ENCODE measurements at regions not wholly inside any gene's neighbourhood (a gene's known extent, or its start where the extent isn't known, plus 50 kb on each side); places are given as distances from the start of the nearest gene placed in this dataset.

DNA sequence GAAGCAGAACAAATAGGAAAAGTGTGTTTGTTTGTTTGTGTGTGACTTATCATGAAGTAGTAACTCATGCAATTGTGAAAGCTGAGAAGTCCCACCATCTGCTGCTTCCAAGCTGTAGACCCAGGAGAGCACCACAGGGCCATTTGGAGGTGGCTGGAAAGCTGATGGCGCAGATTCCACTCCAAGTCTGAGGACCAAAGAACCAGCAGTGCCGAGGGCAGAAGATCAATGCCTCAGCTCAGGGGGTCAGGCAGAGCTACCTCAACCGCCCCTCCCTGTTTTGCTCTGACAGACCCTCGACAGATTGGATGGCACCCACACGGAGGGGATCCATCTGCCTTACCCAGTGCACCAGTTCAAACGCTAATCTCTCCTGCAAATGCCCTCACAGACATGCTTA lies 896.2 kb downstream of the BRD1 start:
- Mint-ChIP-seq H3K9me3 (peaks cover 7% of the 10 kb centered on the region), H3K27ac (no peak overlapping the region), H3K4me1 (no peaks in the 10 kb centered on the region), H3K36me3 (ENCODE audit: low read depth) (no peaks in the 10 kb centered on the region), H3K4me3 (no peak overlapping the region), H3K27me3 (no peaks in the 10 kb centered on the region)
- DNase-seq = no peak
- ChIA-PET POLR2A (interaction anchor here (0.6 kb wide), 1 partner anchor 23 kb away, joined by 3 read pairs; no protein-coding TSS in a partner anchor), CTCF (no interaction called here)

DNA sequence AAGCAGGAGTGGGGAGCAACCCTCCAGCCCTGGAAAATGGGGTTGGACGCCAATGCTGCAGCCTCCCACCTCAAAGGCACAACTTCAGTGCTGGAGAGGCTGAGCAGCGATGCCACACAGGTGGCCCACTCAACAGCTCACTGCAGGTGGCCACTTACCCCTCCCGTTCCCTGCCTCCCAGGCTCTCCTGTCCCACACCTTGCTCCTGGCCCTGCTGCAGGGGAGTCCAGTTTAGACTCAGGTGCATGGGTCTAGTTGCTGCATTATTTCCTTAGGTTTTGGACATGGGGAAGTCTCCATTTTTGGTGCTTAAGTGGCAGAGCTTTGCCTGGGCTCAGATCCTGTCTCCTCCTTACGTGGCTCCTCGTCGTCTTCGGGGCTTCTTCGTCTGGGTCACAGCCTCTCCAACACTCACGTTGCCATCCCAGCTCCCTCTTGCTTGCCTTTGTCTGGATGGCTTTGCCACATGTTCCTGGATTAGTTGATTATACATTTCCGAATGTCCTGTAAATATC lies 898.3 kb downstream of the BRD1 start:
- CTCF ChIA-PET = no interaction called here
- DNase-seq = no peak
- no peaks in the 10 kb centered on the region for H3K27me3 Mint-ChIP-seq
- H3K9me3 Mint-ChIP-seq = peaks cover 2% of the 10 kb centered on the region
- H3K27ac Mint-ChIP-seq = no peak overlapping the region
- H3K4me1 Mint-ChIP-seq = no peaks in the 10 kb centered on the region
- H3K4me3 Mint-ChIP-seq = no peak overlapping the region
- no peaks in the 10 kb centered on the region for H3K36me3 Mint-ChIP-seq (ENCODE audit: low read depth)
- POLR2A ChIA-PET = no interaction called here

DNA sequence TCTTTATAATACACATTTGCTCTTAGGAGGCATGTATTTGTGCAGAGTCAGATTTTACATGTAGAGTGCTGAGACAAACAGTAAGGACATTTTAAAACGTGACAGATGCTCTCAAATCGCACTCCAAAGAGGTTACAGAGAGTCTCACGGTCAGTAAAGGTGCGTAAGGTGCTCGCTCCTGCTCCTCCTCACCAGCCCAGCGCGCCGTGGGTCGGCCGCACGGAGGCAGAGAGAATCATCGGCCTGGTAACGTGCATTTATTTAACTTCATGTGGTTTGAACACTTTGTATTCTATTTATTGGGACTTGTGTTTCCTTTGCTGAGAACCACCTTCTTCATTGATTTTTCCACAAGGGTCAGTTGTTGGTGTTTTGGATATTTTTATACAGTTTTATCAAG lies 900.1 kb downstream of the BRD1 start:
- H3K27ac Mint-ChIP-seq = no peak overlapping the region
- H3K36me3 Mint-ChIP-seq (ENCODE audit: low read depth) = no peaks in the 10 kb centered on the region
- H3K9me3 Mint-ChIP-seq = no peaks in the 10 kb centered on the region
- H3K27me3 Mint-ChIP-seq = no peaks in the 10 kb centered on the region
- H3K4me1 Mint-ChIP-seq = no peaks in the 10 kb centered on the region
- H3K4me3 Mint-ChIP-seq = no peak overlapping the region
- DNase-seq = no peak
- ChIA-PET CTCF (no interaction called here), POLR2A (no interaction called here)

DNA sequence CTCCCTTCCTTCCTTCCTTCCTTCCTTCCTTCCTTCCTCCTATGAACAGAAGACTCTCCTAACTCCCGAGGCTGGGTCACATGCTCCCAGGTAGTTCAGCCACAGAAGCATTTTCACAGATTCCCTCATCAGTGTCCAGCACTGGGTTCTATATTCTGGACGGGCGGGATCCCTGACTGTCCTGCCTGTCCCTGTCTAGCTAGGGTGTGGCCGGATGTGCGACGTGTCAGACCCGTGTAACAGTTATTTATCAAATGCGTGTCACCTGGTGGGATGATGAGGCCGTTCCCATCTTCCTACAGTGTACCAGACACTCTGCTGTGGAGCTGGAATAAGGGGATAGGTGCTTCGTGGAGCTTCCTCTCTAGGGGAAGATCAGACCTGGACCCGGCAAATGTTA lies 901.0 kb downstream of the BRD1 start:
- H3K4me3 Mint-ChIP-seq = no peak overlapping the region
- ChIA-PET POLR2A (no interaction called here), CTCF (no interaction called here)
- no peaks in the 10 kb centered on the region for H3K4me1 Mint-ChIP-seq
- H3K9me3 Mint-ChIP-seq = no peaks in the 10 kb centered on the region
- H3K36me3 Mint-ChIP-seq (ENCODE audit: low read depth) = no peaks in the 10 kb centered on the region
- H3K27me3 Mint-ChIP-seq = no peaks in the 10 kb centered on the region
- no peak for DNase-seq
- H3K27ac Mint-ChIP-seq = no peak overlapping the region

DNA sequence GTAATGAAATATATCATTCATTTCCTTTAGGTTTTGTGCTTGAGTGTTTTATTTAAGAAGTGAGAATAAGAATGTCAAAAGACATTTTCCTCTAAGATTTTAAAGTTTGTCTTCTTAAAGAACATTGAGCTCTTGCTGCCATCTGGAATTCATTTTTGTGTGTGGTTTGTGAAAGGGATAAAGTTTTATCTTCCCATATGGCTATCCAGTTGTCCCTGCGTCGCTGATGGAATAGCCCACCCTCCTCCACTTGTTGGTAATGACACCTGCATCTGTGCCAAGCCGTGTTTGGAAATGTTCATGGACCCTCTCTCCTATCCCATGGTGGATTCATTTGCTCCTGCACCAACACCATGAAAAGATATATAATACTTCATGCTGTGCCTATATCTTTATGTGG lies 901.5 kb downstream of the BRD1 start:
- ChIA-PET POLR2A (no interaction called here), CTCF (no interaction called here)
- H3K36me3 Mint-ChIP-seq (ENCODE audit: low read depth) = no peaks in the 10 kb centered on the region
- no peaks in the 10 kb centered on the region for H3K4me1 Mint-ChIP-seq
- H3K4me3 Mint-ChIP-seq = no peak overlapping the region
- no peak for DNase-seq
- H3K27me3 Mint-ChIP-seq = no peaks in the 10 kb centered on the region
- no peak overlapping the region for H3K27ac Mint-ChIP-seq
- no peaks in the 10 kb centered on the region for H3K9me3 Mint-ChIP-seq

DNA sequence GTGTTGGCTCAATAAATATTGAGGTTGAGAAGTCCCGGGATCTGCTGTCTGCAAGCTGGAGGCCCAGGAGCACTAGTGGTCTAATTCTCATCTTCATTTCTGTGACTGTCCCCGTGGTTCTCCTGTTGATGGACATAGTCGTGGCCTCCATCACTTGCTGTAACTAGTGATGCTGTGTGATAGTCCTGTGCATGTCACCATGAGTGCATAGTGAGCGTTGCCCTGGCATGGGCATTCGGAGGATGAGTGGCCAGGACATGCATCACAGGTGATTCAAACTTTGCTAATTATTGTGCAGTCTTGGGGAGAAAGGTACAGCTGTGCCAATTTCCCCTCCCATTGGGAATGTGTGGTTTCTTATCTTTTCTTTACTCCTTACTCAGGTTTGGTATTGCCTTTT lies 902.2 kb downstream of the BRD1 start:
- no peak overlapping the region for H3K27ac Mint-ChIP-seq
- no peak overlapping the region for H3K4me3 Mint-ChIP-seq
- ChIA-PET CTCF (no interaction called here), POLR2A (no interaction called here)
- H3K9me3 Mint-ChIP-seq = no peaks in the 10 kb centered on the region
- no peaks in the 10 kb centered on the region for H3K27me3 Mint-ChIP-seq
- no peak for DNase-seq
- H3K36me3 Mint-ChIP-seq (ENCODE audit: low read depth) = no peaks in the 10 kb centered on the region
- H3K4me1 Mint-ChIP-seq = no peaks in the 10 kb centered on the region

DNA sequence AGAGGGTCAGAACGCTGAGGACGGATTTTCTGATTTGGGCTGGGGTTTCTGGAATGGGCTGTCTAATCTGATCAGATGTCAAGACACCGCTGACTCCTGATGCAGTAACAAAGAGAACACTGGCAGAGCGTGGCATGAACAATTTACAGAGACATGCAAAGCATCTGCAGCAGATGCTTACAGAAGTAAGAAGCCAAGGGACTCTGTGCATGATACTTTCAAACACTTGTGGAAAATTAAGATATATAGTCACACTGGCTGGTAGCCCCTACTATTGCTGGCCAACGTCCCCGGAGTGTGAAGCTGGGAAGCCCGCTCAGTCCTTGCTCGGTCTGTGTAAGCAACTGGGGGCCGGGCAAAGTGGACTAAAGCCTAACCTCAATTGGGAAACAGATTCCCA lies 903.7 kb downstream of the BRD1 start:
- ChIA-PET POLR2A (no interaction called here), CTCF (no interaction called here)
- H3K4me3 Mint-ChIP-seq = no peak overlapping the region
- H3K4me1 Mint-ChIP-seq = no peaks in the 10 kb centered on the region
- no peaks in the 10 kb centered on the region for H3K9me3 Mint-ChIP-seq
- no peaks in the 10 kb centered on the region for H3K27me3 Mint-ChIP-seq
- no peaks in the 10 kb centered on the region for H3K36me3 Mint-ChIP-seq (ENCODE audit: low read depth)
- H3K27ac Mint-ChIP-seq = no peak overlapping the region
- no peak for DNase-seq

DNA sequence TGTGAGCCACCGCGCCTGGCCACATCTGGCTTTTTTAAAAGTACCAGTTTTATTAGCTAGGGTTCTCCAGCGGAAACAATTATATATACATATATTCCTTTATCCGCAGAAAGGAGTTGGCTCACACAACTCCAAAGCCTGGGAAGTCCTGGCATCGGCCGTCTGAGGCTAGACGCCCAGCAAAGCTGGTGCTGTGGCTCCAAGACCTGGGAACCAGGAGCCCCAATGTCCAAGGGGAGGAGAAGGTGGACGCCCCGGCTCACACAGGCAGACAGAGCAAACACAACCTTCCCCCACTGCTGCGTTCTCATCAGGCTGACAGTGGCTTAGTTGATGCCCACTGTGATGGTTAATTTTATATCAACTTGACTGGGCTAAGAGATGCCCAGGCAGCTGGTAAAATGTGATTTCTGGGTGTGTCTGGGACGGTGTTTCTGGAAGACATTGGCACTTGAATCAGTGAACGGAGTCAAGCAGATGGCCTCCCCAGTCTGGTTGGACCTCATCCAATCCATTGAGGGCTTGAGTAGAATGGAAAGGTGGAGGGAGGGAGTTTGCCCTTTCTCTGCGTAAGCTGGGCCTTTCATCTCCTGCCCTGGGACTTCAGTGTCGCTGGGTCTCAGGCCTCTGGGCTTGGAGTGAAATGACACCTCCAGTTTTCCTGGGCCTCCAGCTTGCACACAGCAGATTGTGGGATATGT lies 904.4 kb downstream of the BRD1 start:
- Mint-ChIP-seq H3K36me3 (ENCODE audit: low read depth) (no peaks in the 10 kb centered on the region), H3K27ac (no peak overlapping the region), H3K9me3 (no peaks in the 10 kb centered on the region), H3K27me3 (no peaks in the 10 kb centered on the region), H3K4me1 (no peaks in the 10 kb centered on the region), H3K4me3 (no peak overlapping the region)
- DNase-seq = no peak
- CTCF ChIA-PET = no interaction called here
- POLR2A ChIA-PET = no interaction called here

DNA sequence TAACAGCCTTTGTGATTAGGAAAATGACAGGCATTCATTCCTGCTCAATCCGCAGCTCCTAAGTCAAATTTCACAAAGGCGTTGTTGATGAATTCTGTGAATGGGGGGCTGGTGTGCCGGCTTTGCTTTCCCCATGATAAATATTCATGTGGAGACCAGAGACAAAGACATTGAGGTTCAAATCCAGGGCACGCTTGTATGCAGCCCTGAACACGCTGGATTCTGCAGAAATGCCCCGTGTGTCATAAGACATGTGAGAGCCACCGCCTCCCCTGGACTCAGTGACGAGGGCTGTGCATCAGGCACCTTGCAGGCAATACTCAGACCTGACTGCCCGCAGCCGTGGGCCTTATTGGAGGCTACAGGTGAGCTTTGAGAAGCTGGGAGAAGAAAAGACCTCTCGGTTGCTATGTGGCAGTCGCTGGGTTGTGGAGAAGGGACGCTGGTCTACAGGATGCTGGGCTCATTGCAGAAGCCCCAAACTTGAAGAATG lies 906.2 kb downstream of the BRD1 start:
- Mint-ChIP-seq H3K9me3 (peaks cover 8% of the 10 kb centered on the region), H3K4me3 (no peak overlapping the region), H3K4me1 (no peaks in the 10 kb centered on the region), H3K27me3 (no peaks in the 10 kb centered on the region), H3K36me3 (ENCODE audit: low read depth) (no peaks in the 10 kb centered on the region), H3K27ac (no peak overlapping the region)
- ChIA-PET CTCF (no interaction called here), POLR2A (no interaction called here)
- DNase-seq = no peak

DNA sequence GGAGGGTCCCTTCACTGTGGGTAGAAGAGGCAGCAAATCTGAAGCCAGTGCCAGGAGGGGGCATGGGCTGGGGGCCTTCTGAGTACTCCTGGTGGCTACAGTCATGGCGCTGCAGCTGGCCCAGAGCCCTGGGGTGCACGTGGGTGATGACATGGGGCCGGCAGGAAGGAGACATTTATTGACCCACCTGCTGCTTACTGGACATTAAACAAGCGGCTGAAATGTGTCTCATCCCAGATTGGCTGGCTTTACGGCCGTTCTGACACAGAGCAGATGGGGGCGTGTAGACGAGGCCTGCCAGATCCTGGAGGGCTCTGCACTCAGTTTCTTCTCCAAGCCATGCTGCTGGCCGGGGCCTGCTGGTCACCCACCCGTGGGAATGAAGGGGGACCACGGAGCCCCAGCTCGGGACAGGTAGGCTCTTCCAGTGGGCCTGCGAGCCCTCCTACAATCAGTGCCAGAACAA lies 906.9 kb downstream of the BRD1 start:
- POLR2A ChIA-PET = no interaction called here
- H3K27ac Mint-ChIP-seq = no peak overlapping the region
- CTCF ChIA-PET = no interaction called here
- DNase-seq = no peak
- no peaks in the 10 kb centered on the region for H3K27me3 Mint-ChIP-seq
- H3K9me3 Mint-ChIP-seq = peaks cover 8% of the 10 kb centered on the region
- no peaks in the 10 kb centered on the region for H3K36me3 Mint-ChIP-seq (ENCODE audit: low read depth)
- no peak overlapping the region for H3K4me3 Mint-ChIP-seq
- H3K4me1 Mint-ChIP-seq = no peaks in the 10 kb centered on the region

DNA sequence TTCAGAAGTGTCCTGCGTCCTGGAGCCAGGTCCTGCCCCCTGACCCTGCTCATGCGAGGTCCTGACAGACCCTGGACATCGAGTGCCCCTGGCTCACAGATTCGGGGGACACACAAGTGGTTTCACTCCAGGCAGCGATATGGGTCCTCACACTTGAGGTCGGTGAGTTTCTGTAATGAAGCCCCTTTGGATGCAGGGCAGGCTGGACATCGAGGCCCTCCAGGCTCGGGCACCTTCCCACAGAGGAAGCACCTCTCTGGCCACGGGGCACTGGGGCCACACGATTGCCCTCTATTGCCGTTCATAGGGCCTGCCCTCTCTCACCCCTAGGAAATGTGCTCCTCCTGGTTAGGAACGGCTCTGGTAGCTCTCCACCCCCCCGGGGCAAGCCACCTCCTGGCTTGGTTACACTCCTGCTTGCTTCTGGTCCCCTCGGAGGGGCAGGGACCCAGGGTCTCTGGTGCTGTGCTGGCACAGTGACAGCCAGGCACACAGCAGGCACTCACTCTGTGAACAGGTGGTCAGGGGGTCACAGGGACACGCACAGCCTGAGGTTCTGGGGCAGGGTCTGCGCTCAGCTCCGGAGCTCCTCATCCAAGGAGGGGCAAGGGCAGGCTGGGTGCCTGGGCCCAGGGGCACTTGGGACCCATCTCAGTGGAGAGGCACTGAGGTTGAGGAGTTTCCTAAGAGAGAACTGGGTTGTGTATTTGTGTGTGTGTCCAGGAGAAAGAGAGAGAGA lies 907.7 kb downstream of the BRD1 start:
- no peak for DNase-seq
- H3K9me3 Mint-ChIP-seq = peaks cover 10% of the 10 kb centered on the region
- H3K4me3 Mint-ChIP-seq = no peak overlapping the region
- peaks cover 3% of the 10 kb centered on the region for H3K27me3 Mint-ChIP-seq
- no peaks in the 10 kb centered on the region for H3K4me1 Mint-ChIP-seq
- ChIA-PET POLR2A (no interaction called here), CTCF (no interaction called here)
- H3K27ac Mint-ChIP-seq = no peak overlapping the region
- no peaks in the 10 kb centered on the region for H3K36me3 Mint-ChIP-seq (ENCODE audit: low read depth)

DNA sequence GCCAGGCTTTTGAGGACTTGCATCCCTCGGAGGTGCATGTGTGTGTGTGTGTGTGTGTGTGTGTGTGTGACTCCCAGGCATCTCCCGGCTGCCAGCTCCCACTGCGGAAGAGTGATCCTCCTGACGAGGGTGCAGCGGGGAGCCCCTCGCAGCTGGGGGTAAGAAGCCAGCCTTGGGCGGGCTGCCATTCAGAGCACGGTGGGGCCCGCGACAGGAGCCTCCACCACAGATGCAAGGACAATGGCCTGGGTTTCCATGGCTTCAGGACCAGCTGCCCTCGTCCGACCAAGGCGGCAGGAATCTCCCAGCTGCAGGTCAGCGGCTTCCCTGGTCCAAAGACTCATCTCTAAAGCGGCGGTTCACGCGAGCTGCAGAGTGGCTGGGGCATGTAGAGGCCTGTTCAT lies 908.5 kb downstream of the BRD1 start:
- ChIA-PET CTCF (no interaction called here), POLR2A (no interaction called here)
- H3K27ac Mint-ChIP-seq = no peak overlapping the region
- H3K4me3 Mint-ChIP-seq = no peak overlapping the region
- H3K4me1 Mint-ChIP-seq = no peaks in the 10 kb centered on the region
- no peak for DNase-seq
- no peaks in the 10 kb centered on the region for H3K36me3 Mint-ChIP-seq (ENCODE audit: low read depth)
- H3K9me3 Mint-ChIP-seq = peaks cover 10% of the 10 kb centered on the region
- peaks cover 3% of the 10 kb centered on the region for H3K27me3 Mint-ChIP-seq

DNA sequence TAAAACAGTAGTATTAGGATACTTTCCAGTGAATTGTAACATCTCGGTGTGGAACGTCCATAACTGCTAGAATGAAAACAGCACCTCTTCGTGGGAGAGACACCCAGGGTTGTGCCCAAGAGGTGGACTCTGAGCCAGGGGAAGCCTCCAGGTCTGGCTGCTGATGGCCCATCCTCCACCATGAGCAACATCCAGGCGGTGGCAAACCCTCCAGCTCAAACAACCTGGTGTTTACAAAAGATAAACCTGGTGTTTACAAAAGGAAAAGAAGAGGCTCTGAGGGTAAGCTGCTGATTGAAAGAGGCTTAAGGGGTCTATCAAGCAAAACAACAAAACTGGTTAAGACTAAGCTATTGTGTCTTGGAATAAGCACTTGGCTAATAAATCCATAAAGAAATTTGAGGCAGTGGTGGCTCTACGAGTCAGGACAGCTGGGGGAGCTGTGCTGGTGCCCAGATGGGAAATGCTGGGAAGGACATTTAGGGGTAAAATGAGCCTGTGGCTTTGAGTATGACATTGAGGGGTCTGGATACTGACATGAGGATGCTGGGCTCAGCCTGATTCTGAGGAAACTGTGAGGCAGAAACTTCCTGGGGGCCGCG lies 909.0 kb downstream of the BRD1 start:
- ChIA-PET CTCF (no interaction called here), POLR2A (no interaction called here)
- peaks cover 3% of the 10 kb centered on the region for H3K27me3 Mint-ChIP-seq
- H3K4me1 Mint-ChIP-seq = no peaks in the 10 kb centered on the region
- no peak overlapping the region for H3K27ac Mint-ChIP-seq
- DNase-seq = no peak
- H3K36me3 Mint-ChIP-seq (ENCODE audit: low read depth) = no peaks in the 10 kb centered on the region
- no peak overlapping the region for H3K4me3 Mint-ChIP-seq
- H3K9me3 Mint-ChIP-seq = peaks cover 10% of the 10 kb centered on the region

Data from activated CD4-positive, alpha-beta T cell treated with anti-CD3 and anti-CD28 coated beads, Interleukin-2, amount 10 ng/mL, durations not matched to agents 7 days and 5 days (primary cell).